ENCODE measurements at regions not wholly inside any gene's neighbourhood (a gene's known extent, or its start where the extent isn't known, plus 50 kb on each side); places are given as distances from the start of the nearest gene placed in this dataset.

GRCh38 chr16:86052115-86052670, 153.2 kb downstream of the IRF8 start:
- no peak for DNase-seq (ENCODE audit: extremely low read depth, low read depth)

- no peak for DNase-seq (ENCODE audit: extremely low read depth, low read depth)
Observed at GRCh38 chr16:86052926-86053325, 154.0 kb downstream of the IRF8 start.

- DNase-seq (ENCODE audit: extremely low read depth, low read depth), result no peak
Observed at GRCh38 chr16:86059253-86060171, 160.6 kb downstream of the IRF8 start.

DNA sequence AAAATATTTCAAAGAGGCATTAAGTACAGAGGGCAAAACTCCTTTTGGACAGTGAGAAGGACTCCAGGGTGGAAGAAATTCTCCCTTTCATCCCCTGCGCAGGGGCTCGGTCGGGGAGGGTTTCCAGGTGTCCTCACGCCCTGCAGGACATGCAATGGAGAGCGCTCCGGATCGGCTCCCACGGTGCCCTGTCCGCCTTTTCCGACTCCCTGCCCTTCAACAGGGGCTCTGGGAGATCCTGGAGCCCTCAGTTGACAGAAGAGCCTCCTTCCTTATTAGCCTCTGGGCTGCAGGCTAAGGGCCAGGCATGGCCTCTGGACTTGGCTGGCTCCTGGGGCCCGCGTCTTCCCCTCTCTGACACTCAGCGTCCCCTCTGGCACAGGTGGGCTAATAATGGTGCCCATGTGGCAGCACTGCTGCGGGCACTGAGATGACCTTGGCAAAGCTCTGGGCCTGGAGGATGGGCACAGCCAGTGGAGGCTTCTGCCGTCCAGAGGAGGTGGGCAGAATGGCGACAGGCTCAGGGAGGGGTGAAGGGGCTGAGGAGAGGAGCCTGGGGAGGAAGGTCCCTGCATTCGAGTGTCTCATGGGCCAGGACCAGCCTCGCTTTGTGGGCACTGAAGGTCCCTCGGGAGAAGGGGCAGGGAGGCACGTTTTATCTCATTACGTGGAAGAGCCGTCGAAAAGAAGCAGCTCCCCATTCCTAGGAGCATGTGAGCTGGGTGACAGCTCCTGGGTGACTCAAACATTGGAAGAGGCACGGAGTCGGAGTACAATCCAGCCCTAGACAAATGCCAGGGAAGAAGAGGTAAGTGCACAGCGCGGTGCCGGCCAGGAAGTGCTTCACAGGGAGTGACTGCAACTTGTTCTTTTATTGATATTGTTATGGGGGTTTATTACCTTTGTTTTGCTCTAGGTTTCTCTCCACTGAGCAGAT, 161.7 kb downstream of the IRF8 start:
- no peak for DNase-seq (ENCODE audit: extremely low read depth, low read depth)

GRCh38 chr16:86061318-86061695, 162.3 kb downstream of the IRF8 start:
- DNase-seq (ENCODE audit: extremely low read depth, low read depth), result no peak

GRCh38 chr16:86061721-86062120, 162.8 kb downstream of the IRF8 start:
- no peak for DNase-seq (ENCODE audit: extremely low read depth, low read depth)

GRCh38 chr16:86062271-86062965, 163.5 kb downstream of the IRF8 start:
- no peak for DNase-seq (ENCODE audit: extremely low read depth, low read depth)

DNA sequence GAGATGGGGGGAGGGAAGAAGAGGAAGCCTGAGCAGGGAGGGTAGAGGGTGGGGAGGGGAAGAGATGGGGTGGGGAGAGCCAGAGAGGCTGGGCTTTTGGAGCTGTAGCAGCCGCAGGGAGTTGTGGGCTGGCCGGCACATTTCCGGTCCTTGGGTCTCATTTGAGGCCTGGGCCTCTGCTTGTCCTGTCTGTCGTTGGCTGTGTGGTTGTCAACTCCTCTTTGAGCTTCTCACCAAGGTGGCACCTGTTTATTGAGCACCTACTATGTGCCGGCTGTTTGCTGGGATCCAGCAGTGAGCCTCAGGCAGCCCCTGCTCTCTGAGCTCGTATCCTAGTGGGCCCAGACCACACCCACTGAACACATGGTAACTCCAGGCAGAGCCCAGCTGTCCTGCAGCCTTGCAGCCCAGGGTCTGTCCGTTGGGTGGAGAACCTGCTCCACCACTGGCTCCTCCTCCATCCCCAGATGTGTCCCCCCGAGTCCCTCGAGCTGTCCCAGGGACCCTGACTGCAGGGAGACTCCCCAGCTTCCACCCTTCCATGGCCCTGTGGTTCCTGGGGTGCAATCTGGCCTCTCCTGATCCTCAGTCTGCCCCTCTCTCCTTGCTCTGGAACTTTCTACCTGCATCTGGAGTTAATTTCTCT, 164.9 kb downstream of the IRF8 start:
- DNase-seq (ENCODE audit: extremely low read depth, low read depth), result no peak

DNA sequence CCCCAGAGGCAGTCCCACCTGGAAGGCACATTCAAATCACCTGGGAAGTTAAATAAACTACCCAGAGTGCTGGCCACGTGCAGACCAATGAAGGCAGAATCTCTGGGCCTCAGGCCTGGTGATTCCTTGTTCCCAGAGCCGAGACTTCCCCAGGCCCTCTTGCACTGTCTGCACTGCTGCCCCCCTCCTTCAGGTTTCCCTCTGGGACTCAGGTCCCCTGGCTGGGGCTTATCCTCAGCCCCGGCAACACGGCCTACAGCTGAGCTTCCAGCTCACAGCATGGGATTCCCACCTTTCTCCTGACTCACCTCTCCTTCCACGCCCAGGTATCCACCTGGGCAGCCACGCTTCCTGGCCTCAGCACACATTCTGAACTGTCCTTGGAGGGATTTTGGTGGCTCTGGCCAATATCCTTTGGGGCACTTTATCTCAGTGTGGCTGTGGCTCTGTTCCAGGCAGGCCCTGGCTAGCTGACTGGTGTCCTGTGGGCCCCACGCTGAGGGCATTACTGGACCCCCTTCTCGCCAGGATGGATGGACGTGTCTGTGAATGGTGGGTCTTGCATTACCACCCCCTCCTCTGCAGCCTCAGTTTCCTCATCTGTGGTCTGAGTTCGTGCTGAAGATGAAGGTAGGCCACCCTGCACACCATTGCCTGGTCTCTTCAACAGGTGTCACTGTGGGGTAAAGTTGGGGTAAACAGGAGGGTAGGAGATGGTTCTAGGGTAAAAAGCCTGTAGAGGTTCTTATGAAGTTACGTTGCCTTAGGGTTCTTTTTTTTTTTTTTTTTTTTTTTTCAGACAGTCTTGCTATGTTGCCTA, 165.7 kb downstream of the IRF8 start:
- no peak for DNase-seq (ENCODE audit: extremely low read depth, low read depth)

GRCh38 chr16:86065711-86066110, 166.7 kb downstream of the IRF8 start:
- DNase-seq (ENCODE audit: extremely low read depth, low read depth), result no peak

DNA sequence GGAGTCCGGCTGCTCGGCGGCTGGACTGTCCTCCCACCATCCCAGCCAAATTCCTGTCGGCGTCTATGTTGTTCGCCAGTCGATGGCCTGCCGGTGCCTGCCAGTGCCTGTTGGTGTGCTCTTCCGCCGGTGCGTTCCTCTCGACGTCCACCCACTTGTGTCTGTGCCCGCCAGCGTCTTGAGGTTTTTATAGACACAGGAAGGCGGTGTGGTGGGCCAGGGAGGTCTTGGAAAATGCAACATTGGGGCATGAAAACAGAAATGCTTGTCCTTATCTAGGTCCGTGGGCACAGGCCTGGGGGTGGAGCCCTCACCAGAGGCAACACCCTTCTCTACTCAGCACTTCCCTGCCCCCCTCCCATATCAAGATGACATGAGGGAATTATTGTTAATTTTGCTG, 167.8 kb downstream of the IRF8 start:
- no peak for DNase-seq (ENCODE audit: extremely low read depth, low read depth)

GRCh38 chr16:86067516-86067915, 168.6 kb downstream of the IRF8 start:
- no peak for DNase-seq (ENCODE audit: extremely low read depth, low read depth)

- DNase-seq (ENCODE audit: extremely low read depth, low read depth), result no peak
Observed at GRCh38 chr16:86067936-86068335, 169.0 kb downstream of the IRF8 start.

- DNase-seq (ENCODE audit: extremely low read depth, low read depth), result no peak
Observed at GRCh38 chr16:86068722-86069121, 169.8 kb downstream of the IRF8 start.

DNA sequence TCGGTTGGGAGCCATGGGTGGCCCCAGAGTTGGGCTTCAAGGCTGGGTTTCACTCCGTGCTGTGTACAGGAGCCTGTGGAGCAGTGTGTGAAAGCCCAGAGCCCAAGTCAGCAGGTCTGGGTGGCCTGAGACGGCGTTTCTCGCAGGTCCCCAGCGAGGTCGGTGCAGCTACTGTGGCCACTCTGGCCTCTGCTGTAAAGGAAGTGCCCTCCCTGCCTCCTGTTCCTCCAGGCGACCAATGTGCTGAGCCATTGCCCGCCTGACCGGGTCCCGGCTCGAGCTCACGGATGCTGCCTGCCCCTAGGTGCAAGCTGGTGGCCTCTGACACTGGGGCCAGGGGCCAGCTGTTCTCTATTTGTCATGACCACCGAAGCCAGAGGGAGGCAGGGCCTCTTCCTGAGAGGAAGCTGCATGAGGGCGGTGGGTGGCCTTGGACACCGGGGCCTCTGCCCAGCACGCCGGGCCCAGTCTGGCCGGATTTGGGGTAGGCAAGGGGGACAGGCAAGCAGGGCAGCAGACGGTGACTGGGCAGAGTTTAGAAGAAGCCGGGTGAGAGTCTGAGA, 170.9 kb downstream of the IRF8 start:
- no peak for DNase-seq (ENCODE audit: extremely low read depth, low read depth)

GRCh38 chr16:86070484-86070883, 171.5 kb downstream of the IRF8 start:
- DNase-seq (ENCODE audit: extremely low read depth, low read depth), result no peak

GRCh38 chr16:86070971-86071370, 172.0 kb downstream of the IRF8 start:
- DNase-seq (ENCODE audit: extremely low read depth, low read depth), result no peak

- DNase-seq (ENCODE audit: extremely low read depth, low read depth), result no peak
Observed at GRCh38 chr16:86071611-86072240, 172.8 kb downstream of the IRF8 start.
